Epithelial cell of proximal tubule (primary cell): ENCODE measurements at regions not wholly inside any gene's neighbourhood (a gene's known extent, or its start where the extent isn't known, plus 50 kb on each side); places are given as distances from the start of the nearest gene placed in this dataset.

Experiments used
- DNase-seq: peaks from one replicate; pipeline ENCODE4 v3.0.0-alpha.2; 2011; ENCODE audit warnings: low read depth
- H3K4me3 ChIP-seq: 2 replicates; pipeline ENCODE4 v1.5.1; 2011; ENCODE audit warnings: low read depth, mild to moderate bottlenecking, low read length
- TF ChIP-seq, protein P1 (sequence below): conservative IDR thresholded peaks from 2 replicates; pipeline ENCODE4 v1.5.1; 2012; ENCODE audit warnings: low read depth, mild to moderate bottlenecking, low read length

DNA sequence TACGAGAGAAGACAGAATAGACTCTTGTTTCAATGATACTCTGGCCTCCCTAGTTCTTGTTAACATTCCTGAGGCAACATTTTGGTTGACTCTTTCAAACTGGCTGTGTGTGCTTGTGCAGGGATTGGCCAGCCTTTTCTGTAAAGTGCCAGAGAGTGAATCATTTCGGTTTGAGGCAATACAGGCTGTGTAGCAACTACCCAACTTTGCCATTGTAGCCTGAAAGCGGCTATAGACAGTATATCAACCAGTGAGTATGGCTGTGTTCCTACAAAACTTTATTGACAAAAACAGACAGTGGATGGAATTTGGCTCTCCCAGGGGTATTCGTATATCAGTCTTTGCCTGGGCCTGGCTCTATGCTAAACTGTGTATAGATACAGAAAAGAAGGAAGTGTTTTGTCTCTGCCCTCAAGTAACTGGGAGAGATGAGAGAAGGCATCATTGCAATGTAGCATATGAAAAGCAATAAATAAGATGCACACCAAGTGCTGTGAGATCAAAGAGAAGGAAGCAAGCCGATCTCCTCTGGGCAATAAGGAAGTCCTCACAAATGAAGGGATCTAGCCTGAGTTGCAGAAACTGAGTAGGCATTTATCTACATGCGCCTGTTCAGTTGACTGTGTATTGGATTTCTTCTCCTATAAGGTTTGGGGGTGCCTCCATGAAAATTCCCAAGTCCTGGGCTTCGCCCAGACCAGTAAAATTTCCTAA, 568.0 kb upstream of the KLF4 start:
- H3K4me3 ChIP-seq = no peak overlapping the region
- peak; percentile 46 for DNase-seq
- TF ChIP-seq, protein P1, sequence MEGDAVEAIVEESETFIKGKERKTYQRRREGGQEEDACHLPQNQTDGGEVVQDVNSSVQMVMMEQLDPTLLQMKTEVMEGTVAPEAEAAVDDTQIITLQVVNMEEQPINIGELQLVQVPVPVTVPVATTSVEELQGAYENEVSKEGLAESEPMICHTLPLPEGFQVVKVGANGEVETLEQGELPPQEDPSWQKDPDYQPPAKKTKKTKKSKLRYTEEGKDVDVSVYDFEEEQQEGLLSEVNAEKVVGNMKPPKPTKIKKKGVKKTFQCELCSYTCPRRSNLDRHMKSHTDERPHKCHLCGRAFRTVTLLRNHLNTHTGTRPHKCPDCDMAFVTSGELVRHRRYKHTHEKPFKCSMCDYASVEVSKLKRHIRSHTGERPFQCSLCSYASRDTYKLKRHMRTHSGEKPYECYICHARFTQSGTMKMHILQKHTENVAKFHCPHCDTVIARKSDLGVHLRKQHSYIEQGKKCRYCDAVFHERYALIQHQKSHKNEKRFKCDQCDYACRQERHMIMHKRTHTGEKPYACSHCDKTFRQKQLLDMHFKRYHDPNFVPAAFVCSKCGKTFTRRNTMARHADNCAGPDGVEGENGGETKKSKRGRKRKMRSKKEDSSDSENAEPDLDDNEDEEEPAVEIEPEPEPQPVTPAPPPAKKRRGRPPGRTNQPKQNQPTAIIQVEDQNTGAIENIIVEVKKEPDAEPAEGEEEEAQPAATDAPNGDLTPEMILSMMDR = no peak

DNA sequence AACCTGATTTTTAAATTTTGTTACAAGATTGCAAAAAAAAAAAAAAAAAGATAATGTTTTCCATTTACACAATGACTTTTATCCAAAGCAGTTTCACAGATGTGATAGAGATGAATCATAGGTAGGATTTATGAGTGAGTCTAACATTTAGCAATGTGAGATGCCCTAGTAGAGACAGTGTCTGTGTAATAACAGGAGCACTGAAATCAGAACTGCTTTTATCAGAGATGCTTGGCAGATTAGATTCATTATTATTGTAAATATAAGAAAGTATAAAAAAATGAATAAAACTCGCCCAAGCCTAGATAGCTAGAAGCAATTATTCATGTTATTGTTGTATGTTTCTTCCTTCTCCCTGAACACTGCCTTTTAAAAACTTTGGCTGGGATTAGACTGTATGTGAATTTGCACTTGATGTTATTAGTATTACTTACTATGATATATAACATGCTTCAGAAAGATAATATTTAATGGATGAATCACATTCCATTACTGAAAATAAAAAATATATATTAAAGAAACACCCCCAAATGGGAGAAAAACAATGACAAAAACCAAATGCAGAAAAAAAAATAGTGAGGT, 567.3 kb upstream of the KLF4 start:
- no peak overlapping the region for H3K4me3 ChIP-seq
- no peak for DNase-seq
- TF ChIP-seq, protein P1 = no peak

DNA sequence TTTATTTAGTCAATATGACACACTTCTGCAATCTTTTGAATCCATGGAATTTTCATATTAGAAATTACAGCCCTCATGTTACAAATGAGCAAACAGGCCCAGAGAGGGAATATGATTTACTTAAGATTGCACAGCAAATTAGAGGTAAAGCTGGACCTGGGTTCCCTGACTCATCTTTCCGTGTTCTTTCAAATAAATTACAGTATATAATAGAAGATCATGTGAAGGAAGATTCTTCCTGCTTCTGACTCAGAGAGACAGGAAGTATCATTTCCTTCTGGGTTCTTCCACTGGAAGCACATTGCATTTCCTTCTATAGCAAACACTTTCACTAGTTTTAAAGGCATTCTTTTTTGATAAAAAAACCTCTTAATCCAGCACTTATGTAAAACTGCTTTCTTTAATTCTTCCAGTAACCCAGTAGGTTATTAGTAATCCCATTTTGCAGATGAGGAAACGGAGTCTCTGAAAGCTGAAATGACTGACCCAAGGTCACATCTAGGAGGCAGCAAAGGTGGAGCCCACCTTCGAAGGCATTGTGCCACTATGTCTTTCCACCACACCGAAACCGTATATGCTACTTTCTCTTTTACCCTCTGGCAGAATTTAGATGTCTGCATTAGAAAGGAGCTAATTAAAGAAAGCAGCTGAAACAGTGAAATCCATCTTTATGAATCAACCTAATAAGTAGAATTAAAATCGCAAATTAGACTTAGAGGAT, 566.7 kb upstream of the KLF4 start:
- TF ChIP-seq, protein P1 = no peak
- no peak overlapping the region for H3K4me3 ChIP-seq
- no peak for DNase-seq

DNA sequence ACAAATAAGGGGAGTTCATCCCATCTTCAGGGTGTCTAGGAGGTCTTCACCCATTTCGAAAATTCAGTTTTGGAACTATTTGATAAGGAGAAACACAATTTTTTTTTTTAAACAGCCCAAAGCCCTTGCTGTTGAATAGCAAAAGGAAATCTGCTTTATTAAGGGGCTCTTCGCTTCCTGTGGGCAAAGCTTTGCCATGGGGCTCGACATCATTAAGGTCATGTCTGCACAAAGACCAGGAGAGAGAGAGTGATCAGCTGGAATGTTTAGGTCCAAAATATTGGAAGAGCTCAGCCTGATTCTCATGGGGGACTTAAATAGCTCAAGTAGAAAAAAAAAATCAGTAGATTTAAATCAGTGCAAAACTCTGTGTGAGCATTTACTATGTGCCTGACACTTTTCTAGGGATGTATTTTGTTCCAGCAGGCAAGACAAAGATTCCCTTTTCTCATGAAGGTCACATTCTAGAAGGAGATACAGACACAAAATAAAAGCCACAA, 564.6 kb upstream of the KLF4 start:
- TF ChIP-seq, protein P1 = no peak
- no peak overlapping the region for H3K4me3 ChIP-seq
- DNase-seq = no peak

DNA sequence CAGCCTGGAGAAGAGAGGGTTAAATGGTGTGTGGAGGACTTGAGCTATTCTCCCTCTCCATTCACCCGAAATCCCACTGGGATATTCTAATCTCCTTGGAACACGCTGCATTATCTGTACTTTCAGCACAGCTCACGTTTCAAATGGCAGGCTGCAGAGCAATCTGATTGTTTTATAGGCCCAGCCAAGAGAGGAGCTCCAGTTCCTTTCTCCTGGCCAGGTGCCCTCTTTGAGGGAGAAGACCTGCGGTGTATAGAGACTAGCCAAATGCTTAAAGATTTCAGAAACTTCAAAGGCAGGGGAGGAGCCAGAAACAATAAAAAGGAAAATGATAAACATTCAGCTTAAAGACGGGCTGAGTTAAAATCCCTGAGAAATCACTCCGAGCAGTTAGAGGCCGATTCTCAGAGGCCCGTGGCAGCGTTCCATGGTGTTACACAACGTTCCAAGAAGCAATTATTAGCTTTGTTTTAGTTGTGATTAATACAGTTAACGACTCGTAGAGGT, 564.0 kb upstream of the KLF4 start:
- no peak for DNase-seq
- H3K4me3 ChIP-seq = no peak overlapping the region
- TF ChIP-seq, protein P1 = no peak

DNA sequence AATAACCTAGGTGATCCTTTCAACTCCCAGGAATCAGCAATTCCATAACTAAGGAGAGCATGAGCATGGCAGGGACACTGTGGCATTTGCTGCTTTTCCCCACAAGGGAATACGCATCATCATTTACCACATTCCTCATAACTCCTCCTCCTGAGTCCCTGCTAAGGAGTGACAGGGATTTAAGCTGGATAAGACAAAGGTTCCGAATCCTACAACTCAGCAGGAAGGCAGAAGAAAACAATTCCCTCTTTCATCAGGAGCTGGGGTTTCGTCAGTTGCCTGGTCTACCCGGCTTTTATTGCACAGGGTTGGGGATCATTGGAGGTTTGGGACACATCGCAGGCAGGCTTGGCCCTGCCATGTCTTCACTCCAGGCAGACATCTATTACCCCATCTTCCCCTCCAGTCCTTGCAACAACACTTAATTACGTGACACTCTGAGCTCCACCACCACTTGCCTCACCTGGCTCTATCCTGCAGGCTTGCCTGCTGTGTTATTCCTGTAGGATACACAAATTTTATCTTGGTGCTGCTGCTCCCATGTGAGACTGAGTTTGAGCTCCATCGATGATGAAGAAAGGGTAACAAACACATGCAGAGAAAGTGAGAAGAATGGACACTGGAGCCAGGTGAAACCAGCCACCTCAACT, 563.0 kb upstream of the KLF4 start:
- H3K4me3 ChIP-seq = no peak overlapping the region
- TF ChIP-seq, protein P1 = no peak
- DNase-seq = no peak
